ENCODE measurements at regions not wholly inside any gene's neighbourhood (a gene's known extent, or its start where the extent isn't known, plus 50 kb on each side); places are given as distances from the start of the nearest gene placed in this dataset.
"Not testable (repeated sequence)": the region's sequence is repeated elsewhere in the genome, so short reads cannot be mapped to it uniquely, and the experiment has no call there.

GRCh38 chr2:177002983-177003382 lies 209.6 kb upstream of the HNRNPA3 start:
- DNase-seq (ENCODE audit: low spot score): no peak
- Histone ChIP-seq H3K4me1 (ENCODE audit: insufficient read depth, poor library complexity, severe bottlenecking) (no peaks in the 10 kb centered on the region), H3K36me3 (ENCODE audit: low read depth) (no peaks in the 10 kb centered on the region), H3K27me3 (ENCODE audit: insufficient read depth, poor library complexity, severe bottlenecking) (no peaks in the 10 kb centered on the region), H3K27ac (ENCODE audit: poor library complexity, severe bottlenecking) (no peak overlapping the region), H3K4me3 (ENCODE audit: severe bottlenecking) (no peak overlapping the region), H3K9me3 (ENCODE audit: severe bottlenecking) (no peaks in the 10 kb centered on the region)
- no peak for TF ChIP-seq CTCF (IDR thresholded peaks at IDR 0.05; ENCODE audit: poor library complexity, severe bottlenecking)
- ATAC-seq (ENCODE audit: low read depth): no peak

- H3K27ac ChIP-seq (ENCODE audit: poor library complexity, severe bottlenecking); DNase-seq (ENCODE audit: low spot score); H3K4me3 ChIP-seq (ENCODE audit: severe bottlenecking); H3K27me3 ChIP-seq (ENCODE audit: insufficient read depth, poor library complexity, severe bottlenecking); H3K9me3 ChIP-seq (ENCODE audit: severe bottlenecking); H3K4me1 ChIP-seq (ENCODE audit: insufficient read depth, poor library complexity, severe bottlenecking); H3K36me3 ChIP-seq (ENCODE audit: low read depth); ATAC-seq (ENCODE audit: low read depth): not testable (repeated sequence)
Observed at GRCh38 chr2:177007726-177008125, 204.9 kb upstream of the HNRNPA3 start.

GRCh38 chr2:177008662-177009061 lies 203.9 kb upstream of the HNRNPA3 start:
- not testable (repeated sequence) for H3K9me3 ChIP-seq (ENCODE audit: severe bottlenecking); ATAC-seq (ENCODE audit: low read depth); H3K27ac ChIP-seq (ENCODE audit: poor library complexity, severe bottlenecking); DNase-seq (ENCODE audit: low spot score); H3K27me3 ChIP-seq (ENCODE audit: insufficient read depth, poor library complexity, severe bottlenecking); H3K4me3 ChIP-seq (ENCODE audit: severe bottlenecking); H3K4me1 ChIP-seq (ENCODE audit: insufficient read depth, poor library complexity, severe bottlenecking); H3K36me3 ChIP-seq (ENCODE audit: low read depth)

- DNase-seq (ENCODE audit: low spot score) (no peak), ATAC-seq (ENCODE audit: low read depth) (no peak)
- Histone ChIP-seq H3K27ac (ENCODE audit: poor library complexity, severe bottlenecking) (no peak overlapping the region), H3K36me3 (ENCODE audit: low read depth) (no peaks in the 10 kb centered on the region), H3K4me3 (ENCODE audit: severe bottlenecking) (no peak overlapping the region), H3K9me3 (ENCODE audit: severe bottlenecking) (no peaks in the 10 kb centered on the region), H3K4me1 (ENCODE audit: insufficient read depth, poor library complexity, severe bottlenecking) (no peaks in the 10 kb centered on the region), H3K27me3 (ENCODE audit: insufficient read depth, poor library complexity, severe bottlenecking) (no peaks in the 10 kb centered on the region)
- TF ChIP-seq CTCF (IDR thresholded peaks at IDR 0.05; ENCODE audit: poor library complexity, severe bottlenecking): no peak
Observed at GRCh38 chr2:177010146-177010545, 202.4 kb upstream of the HNRNPA3 start.

- Histone ChIP-seq H3K36me3 (ENCODE audit: low read depth) (no peaks in the 10 kb centered on the region), H3K27me3 (ENCODE audit: insufficient read depth, poor library complexity, severe bottlenecking) (no peaks in the 10 kb centered on the region), H3K27ac (ENCODE audit: poor library complexity, severe bottlenecking) (no peak overlapping the region), H3K4me1 (ENCODE audit: insufficient read depth, poor library complexity, severe bottlenecking) (no peaks in the 10 kb centered on the region), H3K9me3 (ENCODE audit: severe bottlenecking) (no peaks in the 10 kb centered on the region), H3K4me3 (ENCODE audit: severe bottlenecking) (no peak overlapping the region)
- no peak for DNase-seq (ENCODE audit: low spot score)
- no peak for TF ChIP-seq CTCF (IDR thresholded peaks at IDR 0.05; ENCODE audit: poor library complexity, severe bottlenecking)
- ATAC-seq (ENCODE audit: low read depth): no peak
Observed at GRCh38 chr2:177010861-177011260, 201.7 kb upstream of the HNRNPA3 start.

GRCh38 chr2:177014946-177015345 lies 197.6 kb upstream of the HNRNPA3 start:
- TF ChIP-seq CTCF (IDR thresholded peaks at IDR 0.05; ENCODE audit: poor library complexity, severe bottlenecking): no peak
- ATAC-seq (ENCODE audit: low read depth): no peak

More at GRCh38 chr2:177014946-177015345, 197.6 kb upstream of the HNRNPA3 start:
- H3K4me3 ChIP-seq (ENCODE audit: severe bottlenecking): no peak overlapping the region
- no peak for DNase-seq (ENCODE audit: low spot score)
- no peaks in the 10 kb centered on the region for H3K4me1 ChIP-seq (ENCODE audit: insufficient read depth, poor library complexity, severe bottlenecking)
- no peak overlapping the region for H3K27ac ChIP-seq (ENCODE audit: poor library complexity, severe bottlenecking)
- no peaks in the 10 kb centered on the region for H3K9me3 ChIP-seq (ENCODE audit: severe bottlenecking)
- H3K36me3 ChIP-seq (ENCODE audit: low read depth): no peaks in the 10 kb centered on the region
- no peaks in the 10 kb centered on the region for H3K27me3 ChIP-seq (ENCODE audit: insufficient read depth, poor library complexity, severe bottlenecking)

Measured in RWPE2 (cell line).